Kidney (tissue), 13 donors: ENCODE measurements at regions not wholly inside any gene's neighbourhood (a gene's known extent, or its start where the extent isn't known, plus 50 kb on each side); places are given as distances from the start of the nearest gene placed in this dataset.

ENCODE experiments used
- DNase-seq, 5 donors: peaks; one replicate each; pipeline ENCODE4 v3.0.0-alpha.2; 2013 to 2020
- FAIRE-seq: peaks from 2 replicates; lab custom pipeline; 2012; peaks lifted over from hg19 to GRCh38; lab: Jason Lieb, UNC
- H3K27ac ChIP-seq, 2 donors: one replicate each; pipeline ENCODE4 v1.7.0; 2013; ENCODE audit warnings: low read depth in 2 of 2, low read length in 2 of 2, inconsistent platforms in 1 of 2
- H3K27me3 ChIP-seq: one replicate; pipeline ENCODE4 v1.7.1; 2013; ENCODE audit warnings: low read length, inconsistent platforms; ENCODE audit not compliant: control insufficient read depth, insufficient read depth
- H3K36me3 ChIP-seq, 3 donors: one replicate each; pipeline versions ENCODE4 v1.7.0 to v1.7.1; 2013; ENCODE audit warnings: low read length in 3 of 3, control low read depth in 1 of 3, inconsistent platforms in 1 of 3; ENCODE audit not compliant: insufficient read depth in 3 of 3, control insufficient read depth in 2 of 3
- H3K4me1 ChIP-seq, 3 donors: one replicate each; pipeline versions ENCODE4 v1.7.0 to v1.7.1; 2013; ENCODE audit warnings: low read length in 3 of 3, inconsistent platforms in 1 of 3, low read depth in 1 of 3; ENCODE audit not compliant: control insufficient read depth in 2 of 3, insufficient read depth in 2 of 3
- H3K4me3 ChIP-seq, 3 donors: one replicate each; pipeline versions ENCODE4 v1.7.0 to v1.8.1; 2013; ENCODE audit warnings: low read length in 3 of 3, control low read depth in 1 of 3, inconsistent platforms in 1 of 3
- H3K9ac ChIP-seq, 3 donors: one replicate each; pipeline versions ENCODE4 v1.7.0 to v1.7.1; 2013; ENCODE audit warnings: low read length in 3 of 3, control low read depth in 1 of 3, inconsistent platforms in 1 of 3
- H3K9me3 ChIP-seq, 3 donors: one replicate each; pipeline versions ENCODE4 v1.7.0 to v1.7.1; 2013; ENCODE audit warnings: low read length in 3 of 3, control low read depth in 1 of 3, inconsistent platforms in 1 of 3; ENCODE audit not compliant: control insufficient read depth in 2 of 3, insufficient read depth in 1 of 3
- CTCF ChIP-seq: IDR thresholded peaks from 3 replicates; pipeline ENCODE4 v1.5.1; 2012; ENCODE audit warnings: mild to moderate bottlenecking, moderate library complexity, borderline replicate concordance; ENCODE audit not compliant: insufficient read depth; ENCODE audit errors: extremely low read depth
- intact Hi-C: fragments of 100-400 bp; cut with DNase I; formaldehyde crosslinking; loops from one replicate; pipeline ENCODE4 v1.11.1; 2022
- donor health status: control.
- donor health status: control.
- donor health status: control.
- donor health status: control.
- donor health status: control.
- donor health status: DM: yes; HTN: yes; CAD: no.
- donor health status: Normal renal cell carcinoma (clear cell type).

- no peaks in the 10 kb centered on the region for H3K4me1 ChIP-seq
- H3K27me3 ChIP-seq, result no peaks in the 10 kb centered on the region
- intact Hi-C loops, result no loop called here
- no peak for DNase-seq
- H3K27ac ChIP-seq, result no peak overlapping the region
- no peak for TF ChIP-seq CTCF
- FAIRE-seq, result no peak
- no peaks in the 10 kb centered on the region for H3K36me3 ChIP-seq
- no peak overlapping the region for H3K9ac ChIP-seq
- no peaks in the 10 kb centered on the region for H3K9me3 ChIP-seq
- no peak overlapping the region for H3K4me3 ChIP-seq
Measured at GRCh38 chr2:66334237-66335029, 100.5 kb upstream of the MEIS1 start.

- Histone ChIP-seq H3K4me1 (no peaks in the 10 kb centered on the region), H3K27me3 (no peaks in the 10 kb centered on the region), H3K36me3 (no peaks in the 10 kb centered on the region), H3K9me3 (no peaks in the 10 kb centered on the region), H3K27ac (no peak overlapping the region), H3K9ac (no peak overlapping the region), H3K4me3 (no peak overlapping the region)
- intact Hi-C loops, result no loop called here
- no peak for TF ChIP-seq CTCF
- DNase-seq (no peak), FAIRE-seq (no peak)
Measured at GRCh38 chr2:66331176-66331575, 103.7 kb upstream of the MEIS1 start.

- no peaks in the 10 kb centered on the region for H3K4me1 ChIP-seq
- H3K27me3 ChIP-seq, result no peaks in the 10 kb centered on the region
- H3K27ac ChIP-seq, result no peak overlapping the region
- no peak overlapping the region for H3K9ac ChIP-seq
- no peak for DNase-seq
- H3K4me3 ChIP-seq, result no peak overlapping the region
- H3K9me3 ChIP-seq, result no peaks in the 10 kb centered on the region
- no peak for FAIRE-seq
- intact Hi-C loops, result no loop called here
- no peak for TF ChIP-seq CTCF
- H3K36me3 ChIP-seq, result no peaks in the 10 kb centered on the region
Measured at GRCh38 chr2:66329081-66329605, 105.8 kb upstream of the MEIS1 start.
